SK-N-MC (cell line): ENCODE measurements at regions not wholly inside any gene's neighbourhood (a gene's known extent, or its start where the extent isn't known, plus 50 kb on each side); places are given as distances from the start of the nearest gene placed in this dataset.

Experiments
- EZH2 ChIP-seq: fragments of 200-600 bp; sonication (generic); IDR thresholded peaks from one replicate; pipeline ENCODE4 v1.6.1; 2017; ENCODE audit warnings: antibody characterized with exemption
- POLR2AphosphoS5 ChIP-seq: IDR thresholded peaks from 2 replicates; pipeline ENCODE4 v1.6.1; 2012; ENCODE audit warnings: mild to moderate bottlenecking, low read depth, low read length, borderline replicate concordance

GRCh38 chr12:58576916-58577315 lies 343.4 kb downstream of the LRIG3 start:
- no peak for TF ChIP-seq EZH2
- no peak for TF ChIP-seq POLR2AphosphoS5
